ENCODE measurements at regions not wholly inside any gene's neighbourhood (a gene's known extent, or its start where the extent isn't known, plus 50 kb on each side); places are given as distances from the start of the nearest gene placed in this dataset.

DNA sequence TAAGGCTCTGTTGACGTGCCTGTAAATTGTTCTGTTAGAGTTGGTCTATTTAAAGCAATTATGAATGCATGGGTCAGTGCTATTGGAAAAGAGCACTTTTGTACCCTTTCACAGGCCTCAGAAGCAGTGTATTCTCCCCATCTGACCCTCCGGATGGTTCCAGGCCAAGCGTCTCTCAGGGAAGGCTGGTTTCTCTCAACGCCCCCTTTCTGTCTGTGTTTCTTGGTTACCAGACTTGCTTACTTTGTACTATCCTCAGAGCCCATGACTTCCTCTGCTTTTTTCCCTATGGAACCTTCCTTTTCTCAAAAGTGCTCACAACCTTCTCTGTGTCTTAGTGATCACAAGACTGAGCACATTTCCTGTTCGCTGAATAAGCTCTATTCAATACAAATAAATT, 559.3 kb upstream of the ZFP42 start:
- H3K27me3 ChIP-seq: no peaks in the 10 kb centered on the region
- peaks cover 10% of the 10 kb centered on the region for H3K9me3 ChIP-seq
- TF ChIP-seq Cebpa-rat (IDR thresholded peaks at IDR 0.05): no peak

DNA sequence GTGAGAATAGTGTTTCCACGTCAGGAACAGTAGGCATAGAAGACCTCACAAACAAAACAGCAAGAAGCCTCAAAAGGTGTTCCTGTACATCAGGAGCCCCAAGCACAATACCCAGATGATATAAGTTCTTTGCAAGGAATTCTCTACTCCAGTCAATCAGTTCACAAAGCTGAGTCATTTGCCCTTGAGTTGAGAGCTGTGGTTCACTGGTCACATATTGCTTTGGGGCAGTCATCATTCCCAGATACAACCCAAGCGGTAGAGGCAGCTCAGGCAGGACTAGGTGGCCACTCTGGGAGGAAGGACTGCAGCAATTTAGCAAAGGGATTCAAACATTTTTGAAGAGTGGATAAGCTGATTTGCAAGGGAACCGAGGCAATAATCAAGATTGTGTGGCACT, 551.5 kb upstream of the ZFP42 start:
- no peaks in the 10 kb centered on the region for H4K20me1 ChIP-seq
- H3K4me2 ChIP-seq: no peak overlapping the region
- H3K9me3 ChIP-seq: no peaks in the 10 kb centered on the region
- H3K27ac ChIP-seq: no peak overlapping the region
- no peaks in the 10 kb centered on the region for H3K27me3 ChIP-seq
- no peaks in the 10 kb centered on the region for H3K36me3 ChIP-seq
- H3K4me1 ChIP-seq: no peaks in the 10 kb centered on the region
- TF ChIP-seq Cebpa-rat (IDR thresholded peaks at IDR 0.05): no peak
- H3K4me3 ChIP-seq: no peak overlapping the region
- H3K9ac ChIP-seq: no peak overlapping the region

More for the DNA sequence above, 559.3 kb upstream of the ZFP42 start:
- Histone ChIP-seq H4K20me1 (no peaks in the 10 kb centered on the region), H3K4me3 (no peak overlapping the region), H3K27ac (no peak overlapping the region), H3K4me1 (no peaks in the 10 kb centered on the region), H3K9ac (no peak overlapping the region), H3K4me2 (no peak overlapping the region), H3K36me3 (no peaks in the 10 kb centered on the region)

DNA sequence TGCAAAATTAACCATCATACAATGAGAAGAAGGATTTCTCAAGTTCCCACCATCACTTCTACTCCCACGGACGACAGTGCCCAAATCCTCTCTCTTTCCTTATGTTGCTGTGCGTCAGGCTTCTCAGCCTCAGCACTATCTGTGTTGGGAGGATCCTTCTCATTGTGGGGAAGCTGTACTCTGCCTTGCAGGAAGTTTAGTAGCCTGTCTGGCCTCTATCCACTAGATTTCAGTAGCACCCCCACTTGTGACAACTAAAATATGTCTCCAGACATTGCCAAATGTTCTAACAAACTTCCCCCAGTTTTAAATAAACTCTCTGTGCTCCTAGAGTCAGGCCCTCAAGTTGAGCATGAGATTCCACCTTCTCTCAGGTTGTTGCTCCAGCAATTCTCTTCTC, 545.9 kb upstream of the ZFP42 start:
- H3K27me3 ChIP-seq: no peaks in the 10 kb centered on the region

DNA sequence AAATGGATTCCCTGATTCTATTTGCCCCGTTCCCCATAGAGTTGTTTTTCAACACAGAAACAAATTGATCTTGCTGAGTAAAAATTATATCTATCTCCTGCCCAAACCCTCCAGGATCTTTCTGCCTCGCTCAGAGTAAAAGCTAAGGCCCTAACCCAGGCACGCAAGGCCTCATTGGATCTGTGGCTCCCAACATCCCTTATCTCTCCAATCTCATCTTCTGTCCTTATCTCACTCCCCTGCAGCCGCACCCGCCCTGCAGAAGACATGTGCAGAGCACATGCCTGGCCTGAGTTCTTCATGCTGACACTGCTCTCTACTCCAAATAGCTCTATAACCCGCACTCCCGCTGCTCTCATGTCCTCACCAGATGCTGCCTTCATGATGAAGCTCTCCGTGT, 543.8 kb upstream of the ZFP42 start:
- Histone ChIP-seq H3K4me3 (no peak overlapping the region), H3K9ac (no peak overlapping the region), H3K27me3 (no peaks in the 10 kb centered on the region), H3K4me1 (no peaks in the 10 kb centered on the region), H3K27ac (no peak overlapping the region), H3K36me3 (no peaks in the 10 kb centered on the region), H3K4me2 (no peak overlapping the region), H4K20me1 (no peaks in the 10 kb centered on the region), H3K9me3 (no peaks in the 10 kb centered on the region)
- no peak for TF ChIP-seq Cebpa-rat (IDR thresholded peaks at IDR 0.05)

More for the DNA sequence above, 545.9 kb upstream of the ZFP42 start:
- TF ChIP-seq Cebpa-rat (IDR thresholded peaks at IDR 0.05): no peak
- Histone ChIP-seq H4K20me1 (no peaks in the 10 kb centered on the region), H3K4me1 (no peaks in the 10 kb centered on the region), H3K4me2 (no peak overlapping the region), H3K9ac (no peak overlapping the region), H3K9me3 (no peaks in the 10 kb centered on the region), H3K27ac (no peak overlapping the region), H3K4me3 (no peak overlapping the region), H3K36me3 (no peaks in the 10 kb centered on the region)

DNA sequence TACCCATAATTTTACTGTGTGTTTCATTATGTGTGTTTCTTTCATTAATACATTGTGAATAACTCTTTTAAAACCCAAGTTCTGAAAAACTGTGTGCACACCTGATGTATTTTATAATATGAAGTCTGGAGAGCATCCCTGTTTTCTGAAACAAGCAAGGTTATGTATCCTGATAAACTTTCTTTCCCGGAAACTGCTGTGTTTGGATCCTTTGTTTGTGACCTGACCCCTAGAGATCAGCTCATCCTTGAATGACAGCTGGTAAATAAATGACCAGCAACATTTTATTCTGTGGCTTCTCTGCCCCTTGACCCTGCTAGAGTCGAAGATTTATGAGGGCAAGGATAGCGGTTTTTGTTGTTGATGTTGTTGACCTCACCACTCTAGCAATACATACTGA, 535.6 kb upstream of the ZFP42 start:
- no peak overlapping the region for H3K4me2 ChIP-seq
- H3K9ac ChIP-seq: no peak overlapping the region
- H3K27me3 ChIP-seq: no peaks in the 10 kb centered on the region
- no peaks in the 10 kb centered on the region for H3K4me1 ChIP-seq
- no peak for TF ChIP-seq Cebpa-rat (IDR thresholded peaks at IDR 0.05)
- H3K9me3 ChIP-seq: no peaks in the 10 kb centered on the region
- H3K4me3 ChIP-seq: no peak overlapping the region
- H4K20me1 ChIP-seq: no peaks in the 10 kb centered on the region
- H3K36me3 ChIP-seq: no peaks in the 10 kb centered on the region
- H3K27ac ChIP-seq: no peak overlapping the region

DNA sequence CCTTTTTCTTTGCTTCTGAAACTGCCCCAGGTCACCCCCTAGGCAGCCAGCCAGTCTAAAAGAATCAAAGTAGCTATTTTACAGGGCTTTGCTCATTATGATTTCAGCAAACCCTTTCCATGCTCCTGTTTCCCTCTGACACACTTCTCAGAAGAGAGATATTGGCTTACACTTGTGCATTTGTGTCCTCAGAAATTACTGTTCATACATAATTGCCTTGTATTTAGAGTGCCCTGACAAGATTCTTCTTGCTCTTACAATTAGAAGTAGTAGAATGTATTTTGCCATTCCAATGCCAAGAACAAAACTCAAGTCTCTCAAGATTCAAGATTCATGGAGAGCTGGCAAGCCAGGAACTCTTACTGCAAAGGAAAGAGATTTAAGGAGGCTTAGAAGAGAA, 531.0 kb upstream of the ZFP42 start:
- Histone ChIP-seq H3K4me2 (no peak overlapping the region), H4K20me1 (no peaks in the 10 kb centered on the region), H3K27ac (no peak overlapping the region), H3K4me1 (no peaks in the 10 kb centered on the region), H3K4me3 (no peak overlapping the region), H3K36me3 (no peaks in the 10 kb centered on the region), H3K27me3 (no peaks in the 10 kb centered on the region), H3K9ac (no peak overlapping the region), H3K9me3 (no peaks in the 10 kb centered on the region)
- no peak for TF ChIP-seq Cebpa-rat (IDR thresholded peaks at IDR 0.05)

DNA sequence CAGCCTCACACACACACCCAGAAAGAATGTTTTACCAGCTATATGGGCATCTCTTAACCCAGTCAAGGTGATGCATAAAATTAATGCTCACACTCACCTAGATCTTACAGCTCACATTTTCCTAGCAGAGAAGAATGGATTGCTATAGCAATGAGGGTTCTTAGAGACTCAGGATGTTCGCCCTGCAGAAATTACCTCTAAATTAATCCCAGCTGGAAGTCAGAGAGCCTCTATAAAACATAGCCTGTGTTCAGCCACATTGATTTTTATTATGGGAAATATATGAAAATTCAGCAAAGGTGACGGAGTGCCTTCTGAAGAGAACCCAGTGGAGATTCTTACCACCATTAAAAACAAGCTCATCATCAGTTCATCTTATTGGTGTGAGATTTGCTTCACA, 528.3 kb upstream of the ZFP42 start:
- H3K27ac ChIP-seq: no peak overlapping the region
- H3K4me1 ChIP-seq: no peaks in the 10 kb centered on the region
- H3K9ac ChIP-seq: no peak overlapping the region
- H3K4me2 ChIP-seq: no peak overlapping the region
- H3K9me3 ChIP-seq: no peaks in the 10 kb centered on the region
- no peak overlapping the region for H3K4me3 ChIP-seq
- no peaks in the 10 kb centered on the region for H3K36me3 ChIP-seq
- H4K20me1 ChIP-seq: no peaks in the 10 kb centered on the region
- TF ChIP-seq Cebpa-rat (IDR thresholded peaks at IDR 0.05): no peak
- no peaks in the 10 kb centered on the region for H3K27me3 ChIP-seq

DNA sequence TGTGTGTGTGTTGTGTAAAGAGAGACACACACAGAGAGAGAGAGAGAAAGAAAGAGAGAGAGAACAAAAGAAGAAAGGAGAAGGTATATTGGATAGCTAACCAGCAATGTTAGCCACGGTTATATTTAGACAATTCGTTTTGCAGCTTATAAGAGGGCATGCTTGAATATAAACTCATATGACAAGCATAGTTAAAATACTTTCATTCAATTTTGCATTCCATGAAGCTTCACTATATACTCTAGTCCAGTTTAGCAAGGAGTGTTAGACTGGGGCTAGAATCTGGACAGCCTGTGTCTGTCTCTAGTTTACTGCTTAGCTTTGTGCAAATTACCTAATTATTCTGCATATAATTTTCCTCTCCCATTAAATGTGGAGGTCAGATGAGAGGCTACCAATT, 525.9 kb upstream of the ZFP42 start:
- Histone ChIP-seq H3K27me3 (no peaks in the 10 kb centered on the region), H3K4me1 (no peaks in the 10 kb centered on the region), H3K4me3 (no peak overlapping the region), H3K4me2 (no peak overlapping the region), H3K36me3 (no peaks in the 10 kb centered on the region), H3K9ac (no peak overlapping the region), H3K9me3 (no peaks in the 10 kb centered on the region), H3K27ac (no peak overlapping the region), H4K20me1 (no peaks in the 10 kb centered on the region)
- TF ChIP-seq Cebpa-rat (IDR thresholded peaks at IDR 0.05): no peak

DNA sequence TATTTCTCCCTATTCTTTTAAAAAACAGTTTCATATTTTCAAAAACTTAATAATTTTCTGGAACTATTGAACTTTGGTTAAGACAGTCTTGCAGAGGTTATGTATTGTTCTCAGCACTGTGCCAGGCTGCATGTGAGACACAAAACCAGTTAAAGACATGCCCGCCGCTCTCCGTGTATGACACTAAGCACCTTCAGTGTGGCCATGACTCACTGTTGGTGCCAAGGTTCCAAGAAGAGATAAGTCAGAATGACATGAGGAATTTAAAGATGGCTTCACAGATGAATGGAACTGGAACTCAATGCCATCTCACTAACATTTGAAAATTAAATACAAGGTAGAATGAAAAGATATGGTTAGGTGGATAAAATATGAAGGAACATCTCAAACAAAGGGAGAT, 525.5 kb upstream of the ZFP42 start:
- Histone ChIP-seq H3K4me3 (no peak overlapping the region), H3K36me3 (no peaks in the 10 kb centered on the region), H3K4me1 (no peaks in the 10 kb centered on the region), H3K27ac (no peak overlapping the region), H4K20me1 (no peaks in the 10 kb centered on the region), H3K9ac (no peak overlapping the region), H3K4me2 (no peak overlapping the region), H3K9me3 (no peaks in the 10 kb centered on the region), H3K27me3 (no peaks in the 10 kb centered on the region)
- no peak for TF ChIP-seq Cebpa-rat (IDR thresholded peaks at IDR 0.05)

DNA sequence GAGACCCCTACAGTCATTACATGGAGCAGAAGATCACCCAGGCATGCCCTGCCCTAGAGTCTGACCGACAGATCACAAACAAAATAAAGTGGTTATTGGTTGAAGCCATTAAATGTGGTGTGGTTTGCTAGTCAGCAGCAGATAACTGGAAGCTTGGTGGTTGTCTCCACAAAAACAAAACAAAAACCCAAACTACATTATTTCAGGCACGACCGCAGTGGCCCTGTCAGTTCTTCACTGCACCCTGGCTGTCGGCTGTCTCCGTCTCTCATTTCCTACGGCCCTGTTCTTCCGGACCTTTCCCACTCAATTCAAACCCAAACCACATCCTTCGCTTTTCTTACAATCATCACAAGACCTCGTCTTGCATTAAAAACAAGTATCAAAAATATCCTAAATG, 521.3 kb upstream of the ZFP42 start:
- no peak overlapping the region for H3K9ac ChIP-seq
- no peak overlapping the region for H3K4me2 ChIP-seq
- TF ChIP-seq Cebpa-rat (IDR thresholded peaks at IDR 0.05): no peak
- no peak overlapping the region for H3K27ac ChIP-seq
- H4K20me1 ChIP-seq: no peaks in the 10 kb centered on the region
- no peak overlapping the region for H3K4me3 ChIP-seq
- no peaks in the 10 kb centered on the region for H3K27me3 ChIP-seq
- no peaks in the 10 kb centered on the region for H3K36me3 ChIP-seq
- H3K4me1 ChIP-seq: no peaks in the 10 kb centered on the region
- no peaks in the 10 kb centered on the region for H3K9me3 ChIP-seq

DNA sequence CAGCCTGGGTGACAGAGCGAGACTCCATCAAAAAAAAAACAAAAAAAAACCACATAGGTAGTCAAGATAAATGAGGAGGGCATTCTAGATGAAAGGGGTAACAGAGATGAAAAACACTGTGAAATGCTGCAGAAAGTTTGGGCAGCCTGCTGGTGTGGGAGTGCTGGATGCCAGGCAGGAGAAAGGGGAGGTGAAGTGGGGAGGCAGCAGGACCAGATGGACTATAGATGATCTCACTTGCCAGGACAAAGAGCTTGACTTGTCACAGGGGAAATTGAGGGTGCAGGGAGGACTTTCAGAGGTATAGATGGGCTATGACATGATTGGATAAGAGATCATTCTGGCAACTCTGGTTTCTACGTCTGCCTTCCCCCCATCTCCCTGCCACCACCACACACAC, 519.7 kb upstream of the ZFP42 start:
- Histone ChIP-seq H3K9ac (no peak overlapping the region), H3K4me2 (no peak overlapping the region), H3K9me3 (no peaks in the 10 kb centered on the region), H3K27ac (no peak overlapping the region), H3K36me3 (no peaks in the 10 kb centered on the region), H3K4me1 (no peaks in the 10 kb centered on the region), H4K20me1 (no peaks in the 10 kb centered on the region), H3K27me3 (no peaks in the 10 kb centered on the region), H3K4me3 (no peak overlapping the region)
- no peak for TF ChIP-seq Cebpa-rat (IDR thresholded peaks at IDR 0.05)
